GM12873 (cell line): ENCODE measurements at regions not wholly inside any gene's neighbourhood (a gene's known extent, or its start where the extent isn't known, plus 50 kb on each side); places are given as distances from the start of the nearest gene placed in this dataset.

ENCODE experiments used
- CTCF ChIP-seq: IDR thresholded peaks from 2 replicates; pipeline ENCODE4 v1.5.1; 2012; ENCODE audit warnings: low read depth, mild to moderate bottlenecking, moderate library complexity, low read length, control low read depth; ENCODE audit not compliant: insufficient read depth; ENCODE audit errors: missing control alignments

- TF ChIP-seq CTCF, result no peak
Measured at GRCh38 chr14:25899197-25899596, 698.6 kb downstream of the NOVA1 start.

GRCh38 chr14:25896777-25897176 lies 701.1 kb downstream of the NOVA1 start:
- no peak for TF ChIP-seq CTCF

- TF ChIP-seq CTCF, result no peak
Measured at GRCh38 chr14:25895740-25896139, 702.1 kb downstream of the NOVA1 start.

- TF ChIP-seq CTCF, result no peak
Measured at GRCh38 chr14:25887251-25887878, 710.5 kb downstream of the NOVA1 start.

- no peak for TF ChIP-seq CTCF
Measured at GRCh38 chr14:25884657-25885056, 713.2 kb downstream of the NOVA1 start.

GRCh38 chr14:25882899-25883298 lies 714.9 kb downstream of the NOVA1 start:
- no peak for TF ChIP-seq CTCF

- no peak for TF ChIP-seq CTCF
Measured at GRCh38 chr14:25875475-25875874, 722.4 kb downstream of the NOVA1 start.
